H1 (cell line): ENCODE measurements at regions not wholly inside any gene's neighbourhood (a gene's known extent, or its start where the extent isn't known, plus 50 kb on each side); places are given as distances from the start of the nearest gene placed in this dataset.

ENCODE experiments used
- CTCF ChIA-PET: fragments of 300-600 bp; sonication (Branson Sonifier 250); formaldehyde crosslinking; loops from one replicate; lab custom pipeline; 2021; ENCODE audit not compliant: partially characterized antibody; lab: Charles Lee
- POLR2A ChIA-PET: fragments of 300-600 bp; sonication (Branson Sonifier 250); formaldehyde crosslinking; loops from one replicate; lab custom pipeline; 2021; ENCODE audit warnings: inconsistent platforms; ENCODE audit not compliant: partially characterized antibody; lab: Charles Lee
- DNase-seq, 2 experiments: peaks; one replicate each; pipeline versions ENCODE4 v3.0.0 to v3.0.0-alpha.2; 2010 to 2022; ENCODE audit warnings: low spot score in 2 of 2, low read depth in 1 of 2, mixed read lengths in 1 of 2
- FAIRE-seq: peaks from 2 replicates; lab custom pipeline; 2011; peaks lifted over from hg19 to GRCh38; lab: Jason Lieb, UNC
- H2AFZ ChIP-seq: 2 replicates; pipeline ENCODE4 v1.8.1; 2012; ENCODE audit warnings: low read length, inconsistent platforms
- H2AK5ac ChIP-seq: 2 replicates; pipeline ENCODE4 v1.6.1; 2013; ENCODE audit warnings: low read depth, low read length
- H2BK120ac ChIP-seq: replicated peaks from 2 replicates; pipeline ENCODE3; 2013; ENCODE audit warnings: low read depth, low read length, inconsistent platforms
- H2BK12ac ChIP-seq: 2 replicates; pipeline ENCODE4 v1.6.1; 2013; ENCODE audit warnings: low read depth, low read length
- H2BK15ac ChIP-seq: 2 replicates; pipeline ENCODE4 v1.6.1; 2013; ENCODE audit warnings: low read length
- H2BK20ac ChIP-seq: 2 replicates; pipeline ENCODE4 v1.6.1; 2013; ENCODE audit warnings: low read length
- H2BK5ac ChIP-seq: 2 replicates; pipeline ENCODE4 v1.6.1; 2013; ENCODE audit warnings: low read depth, low read length
- H3K14ac ChIP-seq: 2 replicates; pipeline ENCODE4 v1.6.1; 2013; ENCODE audit warnings: inconsistent platforms; ENCODE audit not compliant: insufficient read length
- H3K18ac ChIP-seq: 2 replicates; pipeline ENCODE4 v1.6.1; 2013; ENCODE audit warnings: low read length; ENCODE audit errors: extremely low read depth
- H3K23ac ChIP-seq: 2 replicates; pipeline ENCODE4 v1.6.1; 2013; ENCODE audit warnings: inconsistent platforms; ENCODE audit not compliant: insufficient read length
- H3K23me2 ChIP-seq: 2 replicates; pipeline ENCODE4 v1.6.1; 2013; ENCODE audit warnings: low read depth, low read length
- H3K27ac ChIP-seq: 2 replicates; pipeline ENCODE4 v1.6.1; 2011; ENCODE audit warnings: low read depth, low read length, inconsistent platforms
- H3K27me3 ChIP-seq, 4 experiments: replicated peaks in 1 of 4; 1 replicate in 1 of 4; 2 replicates in 3 of 4; pipeline versions ENCODE4 v1.6.1 to v1.8.1; 2011 to 2013; ENCODE audit warnings: low read length in 3 of 4, mild to moderate bottlenecking in 3 of 4, inconsistent platforms in 2 of 4, mixed read lengths in 2 of 4, moderate library complexity in 1 of 4; ENCODE audit not compliant: control insufficient read depth in 3 of 4, insufficient read depth in 3 of 4; ENCODE audit errors: extremely low read depth in 1 of 4
- H3K36me3 ChIP-seq, 4 experiments: 2 replicates each; pipeline versions ENCODE4 v1.6.1 to v1.8.1; 2011 to 2013; ENCODE audit warnings: mild to moderate bottlenecking in 4 of 4, low read length in 3 of 4, moderate library complexity in 2 of 4, control low read depth in 1 of 4, inconsistent platforms in 1 of 4; ENCODE audit not compliant: insufficient read depth in 4 of 4, control insufficient read depth in 2 of 4
- H3K4ac ChIP-seq: replicated peaks from 2 replicates; pipeline ENCODE3; 2013; ENCODE audit warnings: low read length, low read depth, mixed read lengths, inconsistent platforms; ENCODE audit not compliant: insufficient read length
- H3K4me1 ChIP-seq, 4 experiments: replicated peaks in 1 of 4; 1 replicate in 1 of 4; 2 replicates in 3 of 4; pipeline versions ENCODE4 v1.6.1 to v1.8.1; 2011 to 2013; ENCODE audit warnings: low read length in 3 of 4, inconsistent platforms in 2 of 4, mixed read lengths in 1 of 4; ENCODE audit not compliant: insufficient read depth in 4 of 4, control insufficient read depth in 3 of 4
- H3K4me2 ChIP-seq, 2 experiments: 2 replicates each; pipeline versions ENCODE4 v1.6.1 to v1.8.1; 2011 to 2013; ENCODE audit warnings: low read depth in 2 of 2, low read length in 2 of 2, control low read depth in 1 of 2, inconsistent platforms in 1 of 2, mild to moderate bottlenecking in 1 of 2; ENCODE audit not compliant: insufficient read depth in 1 of 2
- H3K4me3 ChIP-seq, 4 experiments: fragments of 200-600, 300-600 bp in 1 of 4; sonication (generic), shearing (Covaris generic), sonication (Bioruptor Twin) in 1 of 4; 2 replicates each; pipeline versions ENCODE4 v1.5.1 to v1.8.1; 2011 to 2016; ENCODE audit warnings: low read length in 4 of 4, low read depth in 3 of 4, control low read depth in 2 of 4, inconsistent platforms in 2 of 4, mild to moderate bottlenecking in 2 of 4, mixed read lengths in 1 of 4, moderate library complexity in 1 of 4; ENCODE audit not compliant: insufficient read depth in 2 of 4; ENCODE audit errors: extremely low read depth in 1 of 4
- H3K56ac ChIP-seq: replicated peaks from 2 replicates; pipeline ENCODE3; 2013; ENCODE audit warnings: low read depth, mild to moderate bottlenecking, mixed read lengths, low read length, inconsistent platforms; ENCODE audit not compliant: insufficient read length
- H3K79me1 ChIP-seq: 2 replicates; pipeline ENCODE4 v1.6.1; 2013; ENCODE audit warnings: low read depth, low read length, control low read depth
- H3K79me2 ChIP-seq, 2 experiments: 2 replicates each; pipeline versions ENCODE4 v1.6.1 to v1.8.1; 2012 to 2013; ENCODE audit warnings: low read length in 2 of 2, mild to moderate bottlenecking in 2 of 2, inconsistent platforms in 1 of 2; ENCODE audit not compliant: insufficient read depth in 2 of 2, control insufficient read depth in 1 of 2
- H3K9ac ChIP-seq, 4 experiments: replicated peaks in 1 of 4; 1 replicate in 1 of 4; 2 replicates in 3 of 4; pipeline versions ENCODE4 v1.6.1 to v1.8.1; 2011 to 2013; ENCODE audit warnings: low read depth in 3 of 4, low read length in 3 of 4, control low read depth in 2 of 4, mild to moderate bottlenecking in 2 of 4, moderate library complexity in 2 of 4, inconsistent platforms in 1 of 4; ENCODE audit errors: extremely low read depth in 1 of 4
- H3K9me3 ChIP-seq, 2 experiments: 2 replicates each; pipeline versions ENCODE4 v1.6.1 to v1.8.1; 2012 to 2013; ENCODE audit warnings: mild to moderate bottlenecking in 2 of 2, moderate library complexity in 2 of 2, control low read depth in 1 of 2, inconsistent platforms in 1 of 2, low read depth in 1 of 2, low read length in 1 of 2, mixed read lengths in 1 of 2; ENCODE audit not compliant: insufficient read depth in 2 of 2
- H4K20me1 ChIP-seq, 2 experiments: replicated peaks in 1 of 2; 2 replicates each; pipeline versions ENCODE3 to v1.8.1; 2011 to 2013; ENCODE audit warnings: inconsistent platforms in 2 of 2, low read length in 2 of 2, mild to moderate bottlenecking in 1 of 2; ENCODE audit not compliant: insufficient read depth in 2 of 2, control insufficient read depth in 1 of 2
- H4K5ac ChIP-seq: 2 replicates; pipeline ENCODE4 v1.6.1; 2013; ENCODE audit warnings: low read length, low read depth, mixed read lengths, inconsistent platforms; ENCODE audit not compliant: insufficient read length
- H4K8ac ChIP-seq: 2 replicates; pipeline ENCODE4 v1.8.0; 2013; ENCODE audit warnings: mild to moderate bottlenecking, moderate library complexity, low read length, inconsistent platforms; ENCODE audit not compliant: insufficient read depth; ENCODE audit errors: extremely low read depth
- H4K91ac ChIP-seq: replicated peaks from 2 replicates; pipeline ENCODE3; 2013; ENCODE audit warnings: low read length, mixed read lengths, inconsistent platforms; ENCODE audit not compliant: insufficient read length
- ASH2L ChIP-seq: fragments of 200-600, 300-600 bp; sonication (generic); IDR thresholded peaks from one replicate; pipeline ENCODE4 v1.7.1; 2017; ENCODE audit warnings: low read length
- CBX5 ChIP-seq: fragments of 300-800, 300-1000 bp; sonication (generic); IDR thresholded peaks from 2 replicates; pipeline ENCODE4 v1.7.1; 2016; ENCODE audit warnings: antibody characterized with exemption, low read length, low read depth
- CHD2 ChIP-seq: IDR thresholded peaks from 2 replicates; pipeline ENCODE4 v1.6.1; 2012; ENCODE audit warnings: low read length, improper control_type of control experiment
- CREB1 ChIP-seq: IDR thresholded peaks from 2 replicates; pipeline ENCODE4 v1.6.1; 2012; ENCODE audit warnings: inconsistent platforms
- CTCF ChIP-seq, 3 experiments: IDR thresholded peaks; 1 replicate in 2 of 3; 2 replicates in 1 of 3; pipeline versions ENCODE4 v1.5.1 to v1.6.1; 2011; ENCODE audit warnings: low read length in 3 of 3, mild to moderate bottlenecking in 3 of 3, inconsistent platforms in 2 of 3, low read depth in 1 of 3, moderate library complexity in 1 of 3; ENCODE audit not compliant: insufficient read depth in 1 of 3; ENCODE audit errors: control extremely low read depth in 1 of 3
- HDAC2 ChIP-seq, 2 experiments: fragments of 300-600 bp in 1 of 2; sonication (generic) in 1 of 2; IDR thresholded peaks; 2 replicates each; pipeline ENCODE4 v1.6.1; 2011 to 2012; ENCODE audit warnings: low read depth in 2 of 2, low read length in 2 of 2, mild to moderate bottlenecking in 2 of 2, moderate library complexity in 2 of 2, borderline replicate concordance in 1 of 2, inconsistent platforms in 1 of 2
- KDM4A ChIP-seq: IDR thresholded peaks from one replicate; pipeline ENCODE4 v1.7.1; 2012; ENCODE audit warnings: low read depth, mild to moderate bottlenecking, moderate library complexity, low read length, inconsistent platforms; ENCODE audit not compliant: severe bottlenecking
- NANOG ChIP-seq: IDR thresholded peaks from 2 replicates; pipeline ENCODE4 v1.6.1; 2011; ENCODE audit warnings: low read length, low read depth, mild to moderate bottlenecking, inconsistent platforms; ENCODE audit not compliant: insufficient read depth, poor library complexity, severe bottlenecking
- RFX5 ChIP-seq: IDR thresholded peaks from 2 replicates; pipeline ENCODE4 v1.6.1; 2011; ENCODE audit warnings: low read depth, low read length, improper control_type of control experiment, borderline replicate concordance
- SAP30 ChIP-seq: fragments of 300-600 bp; sonication (generic); IDR thresholded peaks from 2 replicates; pipeline ENCODE4 v1.7.1; 2012; ENCODE audit warnings: low read length, moderate library complexity, mild to moderate bottlenecking, inconsistent platforms; ENCODE audit not compliant: insufficient read depth, insufficient replicate concordance
- SP2 ChIP-seq: IDR thresholded peaks from 2 replicates; pipeline ENCODE4 v1.6.1; 2012; ENCODE audit warnings: mild to moderate bottlenecking, low read length, inconsistent platforms
- TBP ChIP-seq: IDR thresholded peaks from 2 replicates; pipeline ENCODE4 v1.6.1; 2011; ENCODE audit warnings: low read depth, low read length, improper control_type of control experiment
- YY1 ChIP-seq: IDR thresholded peaks from 2 replicates; pipeline ENCODE4 v1.6.1; 2011; ENCODE audit warnings: low read depth, mild to moderate bottlenecking, low read length
- ZNF274 ChIP-seq: IDR thresholded peaks from 2 replicates; pipeline ENCODE4 v1.7.0; 2012; ENCODE audit warnings: low read length, borderline replicate concordance; ENCODE audit errors: extremely low read depth

- H3K56ac ChIP-seq, result no peak overlapping the region
- no peak overlapping the region for H4K8ac ChIP-seq
- H3K79me1 ChIP-seq, result no peaks in the 10 kb centered on the region
- H2BK12ac ChIP-seq, result no peak overlapping the region
- H3K4ac ChIP-seq, result no peak overlapping the region
- ChIA-PET POLR2A (no interaction called here), CTCF (interaction anchor here (1.6 kb wide), 1 partner anchor 9 kb away, joined by 5 read pairs; no protein-coding TSS in a partner anchor)
- H4K20me1 ChIP-seq, result no peaks in the 10 kb centered on the region
- no peak overlapping the region for H3K23ac ChIP-seq
- H3K9ac ChIP-seq, result no peak overlapping the region
- no peaks in the 10 kb centered on the region; a peak in 1 of 7 replicates for H3K27me3 ChIP-seq
- H2AFZ ChIP-seq, result no peak overlapping the region
- DNase-seq, result no peak
- no peaks in the 10 kb centered on the region for H3K4me1 ChIP-seq
- H2BK5ac ChIP-seq, result no peak overlapping the region
- no peak overlapping the region for H3K4me2 ChIP-seq
- no peak overlapping the region for H2BK20ac ChIP-seq
- H4K91ac ChIP-seq, result no peak overlapping the region
- no peak overlapping the region for H4K5ac ChIP-seq
- no peak overlapping the region for H3K14ac ChIP-seq
- no peaks in the 10 kb centered on the region for H3K79me2 ChIP-seq
- no peak for FAIRE-seq
- no peak overlapping the region for H2BK15ac ChIP-seq
- H3K9me3 ChIP-seq, result no peaks in the 10 kb centered on the region
- H3K27ac ChIP-seq, result no peak overlapping the region
- H3K4me3 ChIP-seq, result no peak overlapping the region
- no peak overlapping the region for H2BK120ac ChIP-seq
- no peaks in the 10 kb centered on the region for H3K23me2 ChIP-seq
- H3K18ac ChIP-seq, result no peak overlapping the region
- H2AK5ac ChIP-seq, result no peak overlapping the region
- no peaks in the 10 kb centered on the region for H3K36me3 ChIP-seq
- TF ChIP-seq SP2 (no peak), RFX5 (no peak), ZNF274 (no peak), HDAC2 (IDR thresholded peaks at IDR 0.05; ENCODE audit: borderline replicate concordance in 1 of 2, low read depth in 2 of 2, low read length in 2 of 2) (no peak), CBX5 (no peak), SAP30 (no peak), TBP (no peak), CHD2 (no peak), CTCF (IDR thresholded peaks at IDR 0.05; ENCODE audit: control extremely low read depth in 1 of 3, insufficient read depth in 1 of 3, low read depth in 1 of 3, low read length in 3 of 3) (no peak), NANOG (no peak), ASH2L (no peak), KDM4A (no peak), CREB1 (no peak), YY1 (no peak)
These were observed 754.9 kb downstream of the SATB2 start for GRCh38 chr2:198702796-198703195.
